IPS DF 4.7 (cell line): ENCODE measurements at regions not wholly inside any gene's neighbourhood (a gene's known extent, or its start where the extent isn't known, plus 50 kb on each side); places are given as distances from the start of the nearest gene placed in this dataset.
A peak's percentile ranks its signal among the peaks of the same experiment; 100 is the strongest.

Source experiments
- DNase-seq: peaks from one replicate; pipeline ENCODE4 v3.0.0-alpha.2; 2013; ENCODE audit warnings: low spot score; ENCODE audit errors: extremely low read depth

- DNase-seq, result no peak
Measured at GRCh38 chr13:99861771-99862170, 109.8 kb downstream of the ZIC5 start.

- no peak for DNase-seq
Measured at GRCh38 chr13:99860745-99861144, 110.8 kb downstream of the ZIC5 start.

GRCh38 chr13:99859178-99860177 lies 112.1 kb downstream of the ZIC5 start:
- no peak for DNase-seq

GRCh38 chr13:99857738-99858137 lies 113.8 kb downstream of the ZIC5 start:
- DNase-seq, result no peak

- DNase-seq, result no peak
Measured at GRCh38 chr13:99855526-99856420, 115.8 kb downstream of the ZIC5 start.

GRCh38 chr13:99854366-99854765 lies 117.2 kb downstream of the ZIC5 start:
- DNase-seq, result no peak

GRCh38 chr13:99847318-99847750 lies 124.2 kb downstream of the ZIC5 start:
- DNase-seq, result no peak

GRCh38 chr13:99845161-99845874 lies 126.2 kb downstream of the ZIC5 start:
- DNase-seq, result no peak

- DNase-seq, result no peak
Measured at GRCh38 chr13:99844421-99844820, 127.1 kb downstream of the ZIC5 start.

- no peak for DNase-seq
Measured at GRCh38 chr13:99843872-99844271, 127.7 kb downstream of the ZIC5 start.

- no peak for DNase-seq
Measured at GRCh38 chr13:99842405-99842804, 129.2 kb downstream of the ZIC5 start.

GRCh38 chr13:99836291-99836690 lies 135.3 kb downstream of the ZIC5 start:
- no peak for DNase-seq

- DNase-seq, result no peak
Measured at GRCh38 chr13:99835442-99835841, 136.1 kb downstream of the ZIC5 start.

GRCh38 chr13:99834246-99834645 lies 137.3 kb downstream of the ZIC5 start:
- DNase-seq, result no peak

GRCh38 chr13:99832347-99832746 lies 139.2 kb downstream of the ZIC5 start:
- DNase-seq, result no peak

- DNase-seq, result peak; percentile 16
Measured at GRCh38 chr13:99830931-99831330, 140.6 kb downstream of the ZIC5 start.

- DNase-seq, result no peak
Measured at GRCh38 chr13:99829593-99830239, 141.9 kb downstream of the ZIC5 start.

- DNase-seq, result no peak
Measured at GRCh38 chr13:99829161-99829560, 142.4 kb downstream of the ZIC5 start.

- DNase-seq, result no peak
Measured at GRCh38 chr13:99828735-99829134, 142.8 kb downstream of the ZIC5 start.

GRCh38 chr13:99828123-99828522 lies 143.4 kb downstream of the ZIC5 start:
- DNase-seq, result no peak
